Subcutaneous abdominal adipose tissue (tissue), 5 donors: ENCODE measurements at regions not wholly inside any gene's neighbourhood (a gene's known extent, or its start where the extent isn't known, plus 50 kb on each side); places are given as distances from the start of the nearest gene placed in this dataset.

Source experiments
- H3K27ac ChIP-seq: one replicate; pipeline ENCODE4 v1.7.0; 2013; ENCODE audit warnings: low read depth, mild to moderate bottlenecking, inconsistent platforms, low read length, moderate library complexity
- H3K27me3 ChIP-seq, 5 donors: one replicate each; pipeline ENCODE4 v1.7.0; 2013; ENCODE audit warnings: low read length in 5 of 5, inconsistent platforms in 1 of 5; ENCODE audit not compliant: control insufficient read depth in 5 of 5, insufficient read depth in 4 of 5
- H3K36me3 ChIP-seq, 5 donors: one replicate each; pipeline ENCODE4 v1.7.0; 2013; ENCODE audit warnings: low read length in 5 of 5; ENCODE audit not compliant: control insufficient read depth in 5 of 5, insufficient read depth in 5 of 5
- H3K4me1 ChIP-seq, 5 donors: one replicate each; pipeline ENCODE4 v1.7.0; 2013; ENCODE audit warnings: low read length in 5 of 5, mild to moderate bottlenecking in 3 of 5, moderate library complexity in 1 of 5; ENCODE audit not compliant: control insufficient read depth in 5 of 5, insufficient read depth in 5 of 5
- H3K4me3 ChIP-seq, 5 donors: one replicate each; pipeline ENCODE4 v1.7.0; 2013; ENCODE audit warnings: low read length in 5 of 5, low read depth in 1 of 5
- H3K9ac ChIP-seq, 5 donors: one replicate each; pipeline ENCODE4 v1.7.0; 2013; ENCODE audit warnings: low read length in 5 of 5, mild to moderate bottlenecking in 4 of 5, moderate library complexity in 3 of 5
- H3K9me3 ChIP-seq, 5 donors: one replicate each; pipeline ENCODE4 v1.7.0; 2013; ENCODE audit warnings: low read length in 5 of 5; ENCODE audit not compliant: control insufficient read depth in 5 of 5
- donor health status: healthy.
- donor health status: healthy.
- donor health status: healthy.
- donor health status: healthy.
- donor health status: healthy.

DNA sequence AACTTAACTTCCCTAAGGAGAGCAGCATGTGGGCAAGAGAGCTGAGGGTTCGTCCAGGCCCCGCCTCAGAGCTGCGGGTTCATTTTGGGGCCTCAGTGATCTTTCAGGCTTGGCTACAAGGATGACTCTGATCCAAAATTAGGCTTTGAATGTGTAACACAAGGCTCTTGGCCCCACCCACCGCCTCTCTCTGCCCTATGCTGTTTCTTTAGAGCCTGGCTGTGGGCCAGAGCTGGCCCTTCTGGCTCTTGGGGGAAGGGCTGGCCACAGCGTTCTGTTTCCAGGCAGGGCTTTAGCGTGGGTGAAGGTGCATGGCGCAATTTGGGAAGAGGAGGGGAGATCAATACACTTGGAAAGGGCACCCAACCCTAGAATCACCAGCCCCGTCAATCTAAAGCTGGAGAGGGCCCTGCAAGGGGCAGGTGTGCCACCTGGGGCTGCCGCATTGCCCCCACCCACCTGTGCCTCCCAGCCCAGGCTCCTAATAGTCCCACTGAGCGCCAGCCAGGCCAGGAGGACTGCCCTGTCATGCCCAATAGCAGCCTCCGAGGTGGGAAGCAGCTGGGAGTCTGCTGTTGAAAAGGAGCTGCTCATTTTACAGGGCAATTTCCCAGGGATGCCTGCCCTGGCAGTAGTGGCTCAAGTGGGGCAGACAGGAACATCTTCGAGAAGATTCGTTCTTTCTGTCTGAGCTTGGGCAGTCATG lies 84.5 kb upstream of the MAML3 start:
- Histone ChIP-seq H3K27ac (peak overlapping the region; percentile 88), H3K4me3 (peak overlapping the region in 4 of 5 donors; percentile 53 to 66 (median 58)), H3K9me3 (no peaks in the 10 kb centered on the region), H3K9ac (peak overlapping the region in 4 of 5 donors; percentile 29 to 62 (median 56)), H3K36me3 (no peaks in the 10 kb centered on the region), H3K4me1 (peaks cover 9 to 40% (median 34%) of the 10 kb centered on the region in 5 donors), H3K27me3 (no peaks in the 10 kb centered on the region)

DNA sequence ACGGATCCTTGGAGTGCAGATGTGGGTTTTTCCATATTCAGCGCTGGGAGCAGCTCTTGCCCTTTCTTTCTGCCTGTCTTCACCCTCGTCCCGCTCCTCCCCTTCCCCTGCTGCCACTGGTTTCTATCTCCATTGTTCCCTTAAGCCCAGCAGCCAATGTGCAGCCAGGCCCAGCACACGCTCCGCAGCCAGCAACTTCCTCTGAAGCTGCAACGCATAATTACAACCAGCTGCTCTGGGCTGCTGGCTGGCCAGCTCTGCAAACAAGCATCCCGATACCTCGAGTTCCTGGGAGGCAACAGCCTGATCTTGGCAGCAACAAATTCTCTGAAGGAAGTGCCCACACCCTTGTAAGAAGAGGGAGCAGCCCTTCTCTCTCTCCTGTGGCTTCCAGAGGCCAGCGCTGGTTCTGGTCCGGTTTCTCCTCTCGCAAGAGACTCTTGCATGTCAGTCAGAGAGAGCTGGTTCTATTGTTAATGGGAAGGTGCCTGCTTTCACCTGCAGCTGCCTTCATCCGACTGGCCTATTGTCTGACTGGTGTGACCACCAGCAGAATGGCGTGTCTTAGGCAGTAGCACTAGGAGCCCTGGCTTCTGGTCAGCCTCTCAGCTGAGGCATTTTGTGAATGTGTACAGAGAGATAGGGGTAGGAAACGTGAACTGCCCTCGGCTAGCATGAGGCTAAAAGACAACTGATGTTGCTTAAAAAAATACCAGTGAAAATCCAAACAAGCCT lies 83.8 kb upstream of the MAML3 start:
- H3K4me1 ChIP-seq = peaks cover 9 to 32% (median 27%) of the 10 kb centered on the region in 5 donors
- H3K36me3 ChIP-seq = no peaks in the 10 kb centered on the region
- peak overlapping the region; percentile 49 to 66 (median 56) for H3K4me3 ChIP-seq
- H3K27me3 ChIP-seq = no peaks in the 10 kb centered on the region
- no peaks in the 10 kb centered on the region for H3K9me3 ChIP-seq
- peak overlapping the region; percentile 88 for H3K27ac ChIP-seq
- H3K9ac ChIP-seq = peak overlapping the region; percentile 12 to 62 (median 56)

DNA sequence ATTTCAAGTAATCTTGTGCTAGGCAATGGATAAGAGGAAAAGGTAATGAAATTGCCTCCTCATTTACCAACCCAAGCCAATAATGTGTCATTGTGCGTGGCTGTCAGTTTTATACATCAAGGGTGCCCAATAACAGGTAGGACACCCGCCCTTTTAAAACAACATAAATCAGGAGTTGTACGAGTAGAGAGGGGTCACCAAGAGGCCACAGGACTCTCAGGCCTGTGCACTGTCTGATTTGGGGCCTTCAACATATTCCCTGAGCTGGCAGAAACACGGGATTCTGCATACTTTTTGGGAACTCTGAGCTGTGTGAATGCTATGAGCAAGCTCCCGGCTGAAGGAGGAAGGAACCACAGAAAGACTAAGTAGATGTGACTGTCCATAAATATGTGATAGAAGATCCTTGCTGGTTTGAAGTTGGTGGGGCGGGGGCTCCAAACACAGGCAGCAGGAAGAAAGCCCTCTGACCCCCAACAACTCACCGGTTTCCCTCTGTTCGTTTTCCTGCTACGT lies 82.7 kb upstream of the MAML3 start:
- H3K4me1 ChIP-seq = peaks cover 9 to 25% (median 22%) of the 10 kb centered on the region in 5 donors
- H3K36me3 ChIP-seq = no peaks in the 10 kb centered on the region
- no peaks in the 10 kb centered on the region for H3K9me3 ChIP-seq
- no peak overlapping the region for H3K4me3 ChIP-seq
- no peak overlapping the region for H3K9ac ChIP-seq
- no peak overlapping the region for H3K27ac ChIP-seq
- H3K27me3 ChIP-seq = no peaks in the 10 kb centered on the region

GRCh38 chr4:140234697-140235060 lies 80.7 kb upstream of the MAML3 start:
- no peak overlapping the region for H3K9ac ChIP-seq
- H3K4me1 ChIP-seq = peaks cover 9 to 25% (median 22%) of the 10 kb centered on the region in 5 donors
- H3K9me3 ChIP-seq = no peaks in the 10 kb centered on the region
- no peak overlapping the region for H3K4me3 ChIP-seq
- no peaks in the 10 kb centered on the region for H3K36me3 ChIP-seq
- H3K27ac ChIP-seq = no peak overlapping the region
- no peaks in the 10 kb centered on the region for H3K27me3 ChIP-seq

GRCh38 chr4:140233791-140234696 lies 80.1 kb upstream of the MAML3 start:
- no peak overlapping the region for H3K9ac ChIP-seq
- no peak overlapping the region for H3K27ac ChIP-seq

DNA sequence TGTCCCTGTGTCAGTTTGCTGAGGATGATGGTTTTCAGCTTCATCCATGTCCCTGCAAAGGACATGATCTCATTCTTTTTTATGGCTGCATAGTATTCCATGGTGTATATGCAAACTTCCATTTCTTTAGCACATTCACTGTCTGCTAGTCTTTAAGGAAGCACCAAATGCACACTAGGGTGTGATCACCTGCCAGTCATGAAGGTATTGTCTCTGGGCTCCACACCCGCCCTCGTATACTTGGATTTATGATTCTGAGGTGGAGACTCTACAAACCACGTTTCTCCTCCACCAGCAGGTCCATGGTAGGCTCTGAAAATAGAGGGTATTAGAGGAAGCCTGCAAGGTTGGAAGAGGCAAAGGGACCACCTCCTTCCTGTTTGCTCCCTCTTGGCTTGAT lies 75.9 kb upstream of the MAML3 start:
- no peak overlapping the region for H3K4me3 ChIP-seq
- no peaks in the 10 kb centered on the region for H3K36me3 ChIP-seq

More at GRCh38 chr4:140233791-140234696, 80.1 kb upstream of the MAML3 start:
- H3K4me1 ChIP-seq = peaks cover 9 to 27% (median 25%) of the 10 kb centered on the region in 5 donors
- no peaks in the 10 kb centered on the region for H3K27me3 ChIP-seq
- H3K9me3 ChIP-seq = no peaks in the 10 kb centered on the region
- no peaks in the 10 kb centered on the region for H3K36me3 ChIP-seq
- H3K4me3 ChIP-seq = no peak overlapping the region

GRCh38 chr4:140227286-140227685 lies 73.3 kb upstream of the MAML3 start:
- Histone ChIP-seq H3K4me1 (peaks cover 0 to 8% (median 0%) of the 10 kb centered on the region in 5 donors), H3K27ac (no peak overlapping the region), H3K9me3 (no peaks in the 10 kb centered on the region), H3K36me3 (no peaks in the 10 kb centered on the region), H3K27me3 (no peaks in the 10 kb centered on the region), H3K4me3 (no peak overlapping the region), H3K9ac (no peak overlapping the region)

More for the DNA sequence above, 75.9 kb upstream of the MAML3 start:
- H3K27ac ChIP-seq = no peak overlapping the region
- H3K27me3 ChIP-seq = no peaks in the 10 kb centered on the region
- peaks cover 0 to 8% (median 0%) of the 10 kb centered on the region in 5 donors for H3K4me1 ChIP-seq
- H3K9ac ChIP-seq = no peak overlapping the region
- H3K9me3 ChIP-seq = no peaks in the 10 kb centered on the region

DNA sequence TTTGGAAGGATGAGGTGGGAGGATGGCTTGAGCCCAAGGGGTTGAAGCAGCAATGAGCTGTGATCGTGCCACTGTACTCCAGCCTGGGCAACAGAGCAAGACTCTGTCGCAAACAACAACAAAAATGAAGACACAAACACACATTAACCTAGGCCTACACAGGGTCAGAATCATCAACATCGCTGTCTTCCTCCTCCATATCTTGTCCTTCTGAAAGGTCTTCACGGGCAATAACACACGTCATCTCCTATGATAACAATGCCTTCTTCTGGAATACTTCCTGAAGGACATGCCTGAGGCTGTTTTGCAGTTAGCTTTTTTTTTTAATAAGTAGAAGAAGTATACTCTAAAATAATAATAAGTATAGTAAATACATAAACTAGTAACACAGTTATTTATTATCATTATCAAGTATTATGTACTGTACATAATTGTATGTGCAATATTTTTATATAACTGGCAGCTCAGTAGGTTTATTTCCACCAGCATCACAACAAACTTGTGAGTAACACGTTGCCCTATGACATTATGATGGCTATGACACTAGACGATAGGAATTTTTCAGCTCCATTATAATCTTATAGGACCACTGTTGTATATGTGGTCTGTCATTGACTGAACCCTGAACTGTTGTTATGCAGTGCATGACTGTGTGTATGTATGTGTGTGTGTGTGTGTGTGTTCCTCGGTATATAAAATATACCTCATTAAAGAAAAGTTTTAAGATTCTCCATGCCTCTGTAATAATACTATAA lies 69.2 kb upstream of the MAML3 start:
- H3K36me3 ChIP-seq = no peaks in the 10 kb centered on the region
- H3K27ac ChIP-seq = no peak overlapping the region
- peaks cover 3 to 6% (median 4%) of the 10 kb centered on the region in 5 donors for H3K4me1 ChIP-seq
- no peaks in the 10 kb centered on the region for H3K9me3 ChIP-seq
- no peak overlapping the region for H3K4me3 ChIP-seq
- H3K9ac ChIP-seq = no peak overlapping the region
- H3K27me3 ChIP-seq = no peaks in the 10 kb centered on the region

- Histone ChIP-seq H3K4me3 (no peak overlapping the region), H3K27ac (no peak overlapping the region), H3K27me3 (no peaks in the 10 kb centered on the region), H3K9me3 (no peaks in the 10 kb centered on the region), H3K4me1 (peaks cover 3 to 6% (median 4%) of the 10 kb centered on the region in 5 donors), H3K9ac (no peak overlapping the region), H3K36me3 (no peaks in the 10 kb centered on the region)
These were observed 68.2 kb upstream of the MAML3 start for GRCh38 chr4:140222171-140222570.
